SHP77 (cell line): ENCODE measurements at regions not wholly inside any gene's neighbourhood (a gene's known extent, or its start where the extent isn't known, plus 50 kb on each side); places are given as distances from the start of the nearest gene placed in this dataset.

Source experiments
- DNase-seq, 2 experiments: peaks; one replicate each; lab custom pipeline; 2025; lab: John Stamatoyannopoulos, UW

GRCh38 chr9:7240569-7241311 lies 483.0 kb downstream of the KDM4C start:
- no peak for DNase-seq

- DNase-seq: no peak
Observed at GRCh38 chr9:7239708-7240107, 481.9 kb downstream of the KDM4C start.

GRCh38 chr9:7238247-7238637 lies 480.5 kb downstream of the KDM4C start:
- no peak for DNase-seq

- DNase-seq: peak in 1 of 2 experiments; percentile 9
Observed at GRCh38 chr9:7237473-7238246, 479.9 kb downstream of the KDM4C start.

- no peak for DNase-seq
Observed at GRCh38 chr9:7236186-7236585, 478.4 kb downstream of the KDM4C start.

- no peak for DNase-seq
Observed at GRCh38 chr9:7234144-7234543, 476.4 kb downstream of the KDM4C start.

- no peak for DNase-seq
Observed at GRCh38 chr9:7229571-7229970, 471.8 kb downstream of the KDM4C start.

- DNase-seq: no peak
Observed at GRCh38 chr9:7228726-7229125, 471.0 kb downstream of the KDM4C start.

GRCh38 chr9:7227951-7228350 lies 470.2 kb downstream of the KDM4C start:
- DNase-seq: no peak

- DNase-seq: no peak
Observed at GRCh38 chr9:7226007-7226640, 468.4 kb downstream of the KDM4C start.
